ENCODE measurements at regions not wholly inside any gene's neighbourhood (a gene's known extent, or its start where the extent isn't known, plus 50 kb on each side); places are given as distances from the start of the nearest gene placed in this dataset.

- TF ChIP-seq POLR2AphosphoS5 (IDR thresholded peaks at IDR 0.05; ENCODE audit: low read depth, low read length): no peak
- no peak for TF ChIP-seq TAF1 (IDR thresholded peaks at IDR 0.05; ENCODE audit: borderline replicate concordance, low read depth, low read length)
- no peak for TF ChIP-seq POLR2A (IDR thresholded peaks at IDR 0.05; ENCODE audit: low read depth, low read length)
Observed at GRCh38 chr4:124535003-124535402, 177.5 kb downstream of the ANKRD50 start.

All from GM12892 (cell line).